ENCODE measurements at regions not wholly inside any gene's neighbourhood (a gene's known extent, or its start where the extent isn't known, plus 50 kb on each side); places are given as distances from the start of the nearest gene placed in this dataset.

DNA sequence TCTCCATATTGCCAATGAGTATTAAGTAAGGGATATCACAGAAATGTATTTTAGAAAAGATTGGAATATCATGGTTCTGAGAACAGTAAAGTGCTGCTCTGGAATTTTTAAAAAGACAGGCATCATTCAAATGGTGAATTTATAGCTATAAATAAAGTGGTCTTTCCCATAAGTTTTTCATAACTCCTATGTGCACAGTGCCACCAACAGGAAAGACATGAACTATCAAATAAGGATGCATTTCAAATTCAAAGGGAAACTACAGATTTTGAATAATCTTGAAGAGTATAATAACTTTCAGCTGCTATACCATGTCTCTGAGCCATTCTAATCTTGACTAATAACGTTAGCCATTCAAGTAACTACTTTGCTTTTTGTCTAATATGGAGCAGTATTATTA, 456.8 kb upstream of the GJE1 start:
- TF ChIP-seq, protein P1, sequence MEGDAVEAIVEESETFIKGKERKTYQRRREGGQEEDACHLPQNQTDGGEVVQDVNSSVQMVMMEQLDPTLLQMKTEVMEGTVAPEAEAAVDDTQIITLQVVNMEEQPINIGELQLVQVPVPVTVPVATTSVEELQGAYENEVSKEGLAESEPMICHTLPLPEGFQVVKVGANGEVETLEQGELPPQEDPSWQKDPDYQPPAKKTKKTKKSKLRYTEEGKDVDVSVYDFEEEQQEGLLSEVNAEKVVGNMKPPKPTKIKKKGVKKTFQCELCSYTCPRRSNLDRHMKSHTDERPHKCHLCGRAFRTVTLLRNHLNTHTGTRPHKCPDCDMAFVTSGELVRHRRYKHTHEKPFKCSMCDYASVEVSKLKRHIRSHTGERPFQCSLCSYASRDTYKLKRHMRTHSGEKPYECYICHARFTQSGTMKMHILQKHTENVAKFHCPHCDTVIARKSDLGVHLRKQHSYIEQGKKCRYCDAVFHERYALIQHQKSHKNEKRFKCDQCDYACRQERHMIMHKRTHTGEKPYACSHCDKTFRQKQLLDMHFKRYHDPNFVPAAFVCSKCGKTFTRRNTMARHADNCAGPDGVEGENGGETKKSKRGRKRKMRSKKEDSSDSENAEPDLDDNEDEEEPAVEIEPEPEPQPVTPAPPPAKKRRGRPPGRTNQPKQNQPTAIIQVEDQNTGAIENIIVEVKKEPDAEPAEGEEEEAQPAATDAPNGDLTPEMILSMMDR (IDR thresholded peaks at IDR 0.05; ENCODE audit: control extremely low read depth, extremely low read depth, low read depth, missing control alignments), result no peak
- ChIA-PET CTCF (interaction anchor here (0.7 to 2.9 kb wide), 4 partner anchors 9 to 437 kb away, joined by 3 to 8 read pairs (median 3); no protein-coding TSS in a partner anchor), POLR2A (no interaction called here)
- no peak for DNase-seq (ENCODE audit: extremely low spot score)

DNA sequence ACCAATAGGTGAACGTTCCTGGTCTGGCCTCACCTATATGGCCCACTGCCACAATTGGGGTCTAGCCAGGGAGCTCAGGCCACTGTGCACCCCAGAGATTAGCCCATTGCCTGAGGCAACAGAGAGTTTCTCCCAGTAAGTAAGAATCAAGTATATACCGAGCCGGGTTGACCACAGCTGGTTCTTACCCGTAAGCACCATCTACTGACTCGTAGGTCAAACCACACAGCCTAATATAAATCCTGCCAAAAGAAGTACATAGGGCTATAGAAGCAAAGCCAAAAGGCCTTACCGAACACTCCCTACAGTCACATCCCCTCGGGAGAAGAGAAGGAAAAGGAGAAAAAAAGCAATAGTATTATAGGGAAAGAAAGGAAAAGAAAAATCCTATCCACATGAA, 463.6 kb upstream of the GJE1 start:
- TF ChIP-seq, protein P1 (IDR thresholded peaks at IDR 0.05; ENCODE audit: control extremely low read depth, extremely low read depth, low read depth, missing control alignments), result no peak

DNA sequence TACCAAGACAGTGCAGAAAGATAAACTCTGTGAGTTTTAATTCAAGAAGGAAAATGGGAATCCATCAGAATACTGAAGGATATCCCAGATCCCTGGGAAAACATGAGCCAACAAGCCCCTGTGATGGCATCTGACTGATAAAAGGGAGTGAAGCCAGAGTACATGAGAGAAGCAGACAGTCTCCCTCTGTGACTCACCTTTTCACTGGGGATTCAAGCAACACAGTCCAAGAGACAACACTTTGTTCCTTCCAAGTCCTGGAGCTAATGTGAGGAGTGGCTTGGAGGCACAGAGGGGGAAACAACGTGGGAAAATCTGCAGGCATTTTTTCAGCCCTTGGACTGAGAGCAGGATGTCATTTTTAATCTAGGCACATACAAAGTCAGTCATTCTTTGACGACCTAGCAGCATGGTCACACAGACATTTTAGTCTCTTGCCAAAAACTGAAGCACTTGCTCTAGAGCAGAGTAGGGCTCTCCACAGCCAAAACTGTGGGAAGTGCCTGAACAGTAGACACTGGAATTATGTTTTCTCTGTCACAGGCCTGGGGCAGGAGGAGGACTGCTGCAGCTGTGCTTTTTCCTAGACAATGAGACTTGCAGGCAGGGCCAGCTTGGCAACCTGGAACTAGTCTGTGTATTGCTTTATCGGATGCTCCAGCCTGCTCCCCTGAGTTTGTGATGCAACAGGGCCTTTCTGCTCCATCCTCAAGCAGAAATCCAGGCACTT, 465.0 kb upstream of the GJE1 start:
- no peak for DNase-seq (ENCODE audit: extremely low spot score)
- TF ChIP-seq, protein P1 (IDR thresholded peaks at IDR 0.05; ENCODE audit: control extremely low read depth, extremely low read depth, low read depth, missing control alignments), result no peak
- CTCF ChIA-PET, result interaction anchor here (1.0 kb wide), 1 partner anchor 12 kb away, joined by 3 read pairs; no protein-coding TSS in a partner anchor
- POLR2A ChIA-PET, result no interaction called here

More for the DNA sequence above, 463.6 kb upstream of the GJE1 start:
- ChIA-PET POLR2A (interaction anchor here (0.5 kb wide), 1 partner anchor 542 kb away, joined by 3 read pairs; no protein-coding TSS in a partner anchor), CTCF (interaction anchor here (1.0 kb wide), 1 partner anchor 14 kb away, joined by 3 read pairs; no protein-coding TSS in a partner anchor)
- no peak for DNase-seq (ENCODE audit: extremely low spot score)

DNA sequence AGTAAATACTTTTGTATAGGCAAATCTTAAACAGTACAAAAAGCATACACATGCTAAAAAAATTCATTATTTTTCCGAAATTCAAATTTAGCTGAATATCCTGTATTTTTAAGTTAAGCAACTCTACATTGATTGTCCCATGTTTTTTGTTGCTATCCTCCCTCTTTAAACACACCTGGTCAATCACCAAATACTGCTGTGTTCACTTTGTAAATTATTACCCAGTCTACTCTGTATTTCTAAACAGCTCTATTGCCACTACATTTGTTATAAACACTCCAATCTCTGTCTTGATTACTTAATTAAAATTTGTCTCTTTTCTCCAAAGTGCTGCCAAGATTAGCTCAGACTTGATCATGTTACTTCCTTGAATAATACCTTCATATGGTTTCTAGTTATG, 466.5 kb upstream of the GJE1 start:
- ChIA-PET CTCF (interaction anchor here (1.4 kb wide), 1 partner anchor 18 kb away, joined by 3 read pairs; no protein-coding TSS in a partner anchor), POLR2A (no interaction called here)
- DNase-seq (ENCODE audit: extremely low spot score), result no peak
- TF ChIP-seq, protein P1 (IDR thresholded peaks at IDR 0.05; ENCODE audit: control extremely low read depth, extremely low read depth, low read depth, missing control alignments), result no peak

DNA sequence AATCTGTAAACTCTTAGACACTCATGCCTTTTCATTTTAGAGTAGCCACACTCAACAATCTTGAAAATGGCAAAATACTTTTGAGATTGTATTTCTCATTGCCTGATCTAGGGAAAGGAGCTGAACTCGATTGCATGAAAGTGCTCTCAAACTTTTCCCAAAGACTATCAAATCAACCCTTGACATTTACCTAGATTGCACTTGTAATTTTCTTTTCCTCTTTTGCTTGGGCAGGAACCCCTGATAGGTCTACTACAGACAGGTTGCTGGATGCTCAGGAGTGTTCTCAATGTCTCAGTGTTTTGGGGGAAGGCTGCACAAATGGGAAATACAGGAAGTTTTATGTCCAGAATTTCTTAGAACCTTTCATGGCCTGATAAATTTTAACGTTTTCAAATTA, 468.0 kb upstream of the GJE1 start:
- no peak for DNase-seq (ENCODE audit: extremely low spot score)
- ChIA-PET POLR2A (no interaction called here), CTCF (interaction anchor here (1.4 kb wide), 1 partner anchor 19 kb away, joined by 3 read pairs; no protein-coding TSS in a partner anchor)
- TF ChIP-seq, protein P1 (IDR thresholded peaks at IDR 0.05; ENCODE audit: control extremely low read depth, extremely low read depth, low read depth, missing control alignments), result no peak

DNA sequence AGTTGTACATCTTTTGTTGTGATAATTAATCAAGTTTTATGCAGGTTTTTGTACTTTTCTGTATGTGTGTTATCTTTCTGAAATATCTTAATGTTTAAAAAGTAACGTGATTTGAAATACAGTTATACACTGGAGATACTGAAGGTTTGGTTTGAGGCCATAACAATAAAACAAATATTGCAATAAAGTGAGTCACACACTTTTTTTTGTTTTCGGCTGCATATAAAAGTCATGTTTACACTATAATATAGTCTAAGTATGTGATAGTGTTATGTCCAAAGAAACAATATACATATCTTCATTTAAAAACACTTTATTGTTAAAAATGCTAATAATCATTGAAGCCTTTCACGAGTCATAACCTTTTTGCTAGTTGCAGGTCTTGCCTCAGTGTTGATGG, 473.1 kb upstream of the GJE1 start:
- ChIA-PET POLR2A (no interaction called here), CTCF (no interaction called here)
- TF ChIP-seq, protein P1 (IDR thresholded peaks at IDR 0.05; ENCODE audit: control extremely low read depth, extremely low read depth, low read depth, missing control alignments), result no peak
- DNase-seq (ENCODE audit: extremely low spot score), result no peak
